ENCODE measurements at regions not wholly inside any gene's neighbourhood (a gene's known extent, or its start where the extent isn't known, plus 50 kb on each side); places are given as distances from the start of the nearest gene placed in this dataset.

- no peak for TF ChIP-seq CTCF (IDR thresholded peaks at IDR 0.05)
- TF ChIP-seq POLR2A (IDR thresholded peaks at IDR 0.05): no peak
These were observed 58.9 kb upstream of the IRAK1BP1 start for GRCh38 chr6:78808356-78808891.
